Panc1 (cell line): ENCODE measurements at regions not wholly inside any gene's neighbourhood (a gene's known extent, or its start where the extent isn't known, plus 50 kb on each side); places are given as distances from the start of the nearest gene placed in this dataset.

ENCODE experiments used
- ATAC-seq: fragments of 200-7000 bp; cut with Tn5 transposase; 2 replicates; pipeline ENCODE4 v1.9.1; 2020; ENCODE audit warnings: mild to moderate bottlenecking, moderate library complexity
- BruUV-seq: library from RNA; stranded (reverse); fragments of 400-500 nt; replicated peaks from 2 replicates; lab custom pipeline; 2021; lab: Mats Ljungman, UMichigan
- CTCF ChIA-PET: fragments of 300-600 bp; sonication (Branson Sonifier 250); formaldehyde crosslinking; loops from one replicate; lab custom pipeline; 2022; ENCODE audit warnings: antibody characterized with exemption; lab: Charles Lee
- POLR2A ChIA-PET: fragments of 300-600 bp; sonication (Branson Sonifier 250); formaldehyde crosslinking; loops from one replicate; lab custom pipeline; 2022; ENCODE audit warnings: antibody characterized with exemption; lab: Charles Lee
- DNase-seq: peaks from one replicate; pipeline ENCODE4 v3.0.0-alpha.2; 2010; ENCODE audit warnings: low read depth, low spot score
- H3K27ac ChIP-seq: 2 replicates; pipeline ENCODE4 v1.5.1; 2011; ENCODE audit warnings: mild to moderate bottlenecking, low read length, inconsistent platforms
- H3K27me3 ChIP-seq: fragments of 200-500 bp; sonication (Bioruptor generic); 2 replicates; pipeline ENCODE4 v1.6.0; 2014; ENCODE audit warnings: low read length, inconsistent platforms; ENCODE audit not compliant: control insufficient read depth, insufficient read depth
- H3K36me3 ChIP-seq: fragments of 200-500 bp; sonication (Bioruptor generic); 2 replicates; pipeline ENCODE4 v1.5.1; 2014; ENCODE audit warnings: inconsistent platforms, mild to moderate bottlenecking, low read length, moderate library complexity; ENCODE audit not compliant: control insufficient read depth, insufficient read depth
- H3K4me1 ChIP-seq: 2 replicates; pipeline ENCODE4 v1.5.1; 2011; ENCODE audit warnings: inconsistent platforms, mild to moderate bottlenecking, low read length, moderate library complexity; ENCODE audit not compliant: control insufficient read depth, insufficient read depth
- H3K4me3 ChIP-seq, 2 experiments: 2 replicates each; pipeline ENCODE4 v1.5.1; 2011 to 2012; ENCODE audit warnings: low read depth in 2 of 2, low read length in 2 of 2, mild to moderate bottlenecking in 2 of 2, inconsistent platforms in 1 of 2, moderate library complexity in 1 of 2
- H3K9me3 ChIP-seq: fragments of 200-500 bp; sonication (Bioruptor generic); 2 replicates; pipeline ENCODE4 v1.5.1; 2014; ENCODE audit warnings: low read depth, mild to moderate bottlenecking, inconsistent platforms, low read length, moderate library complexity; ENCODE audit not compliant: control insufficient read depth, insufficient read depth
- POLR2AphosphoS5 ChIP-seq: IDR thresholded peaks from 2 replicates; pipeline ENCODE4 v1.6.1; 2012; ENCODE audit warnings: mild to moderate bottlenecking, low read depth, low read length, moderate library complexity
- REST ChIP-seq, 2 experiments: IDR thresholded peaks; 2 replicates each; pipeline ENCODE4 v1.6.1; 2011 to 2012; ENCODE audit warnings: low read depth in 2 of 2, control low read depth in 1 of 2, low read length in 1 of 2, mild to moderate bottlenecking in 1 of 2, moderate library complexity in 1 of 2; ENCODE audit not compliant: insufficient read depth in 1 of 2
- SIN3A ChIP-seq: IDR thresholded peaks from 2 replicates; pipeline ENCODE4 v1.6.1; 2012; ENCODE audit warnings: low read depth, mild to moderate bottlenecking, low read length, moderate library complexity, borderline replicate concordance; ENCODE audit not compliant: insufficient read depth
- TCF7L2 ChIP-seq: IDR thresholded peaks from 2 replicates; pipeline ENCODE4 v1.6.1; 2011; ENCODE audit warnings: mild to moderate bottlenecking, low read depth, low read length, inconsistent platforms
- in situ Hi-C: cut with HindIII; loops from 2 replicates; pipeline ENCODE4 v1.10.0; 2016; ENCODE audit warnings: low sequenced_read_pairs, low pct_unique_long_range_greater_than_20kb
- intact Hi-C: fragments of 100-400 bp; cut with micrococcal nuclease; formaldehyde crosslinking; loops from one replicate; pipeline ENCODE4 v1.10.0; 2022; ENCODE audit not compliant: unreplicated experiment
- TF ChIP-seq, protein P1 (sequence below): fragments of 450-650 bp; IDR thresholded peaks from 2 replicates; pipeline ENCODE4 v1.5.1; 2017; ENCODE audit warnings: mild to moderate bottlenecking

GRCh38 chr10:78875932-78876331 lies 192.8 kb upstream of the ZMIZ1 start:
- no peak for ATAC-seq

GRCh38 chr10:78876449-78876848 lies 192.3 kb upstream of the ZMIZ1 start:
- Histone ChIP-seq H3K36me3 (no peaks in the 10 kb centered on the region), H3K27ac (no peak overlapping the region), H3K4me3 (no peak overlapping the region), H3K27me3 (no peaks in the 10 kb centered on the region), H3K4me1 (no peaks in the 10 kb centered on the region), H3K9me3 (peaks cover 11% of the 10 kb centered on the region; the same call in 1 of the 2 replicates)
- ChIA-PET POLR2A (no interaction called here), CTCF (no interaction called here)
- no TSS peak for BruUV-seq
- no peak for TF ChIP-seq TCF7L2
- TF ChIP-seq SIN3A: no peak
- TF ChIP-seq REST (IDR thresholded peaks at IDR 0.05; ENCODE audit: insufficient read depth in 1 of 2, low read depth in 2 of 2, low read length in 1 of 2): no peak
- TF ChIP-seq, protein P1, sequence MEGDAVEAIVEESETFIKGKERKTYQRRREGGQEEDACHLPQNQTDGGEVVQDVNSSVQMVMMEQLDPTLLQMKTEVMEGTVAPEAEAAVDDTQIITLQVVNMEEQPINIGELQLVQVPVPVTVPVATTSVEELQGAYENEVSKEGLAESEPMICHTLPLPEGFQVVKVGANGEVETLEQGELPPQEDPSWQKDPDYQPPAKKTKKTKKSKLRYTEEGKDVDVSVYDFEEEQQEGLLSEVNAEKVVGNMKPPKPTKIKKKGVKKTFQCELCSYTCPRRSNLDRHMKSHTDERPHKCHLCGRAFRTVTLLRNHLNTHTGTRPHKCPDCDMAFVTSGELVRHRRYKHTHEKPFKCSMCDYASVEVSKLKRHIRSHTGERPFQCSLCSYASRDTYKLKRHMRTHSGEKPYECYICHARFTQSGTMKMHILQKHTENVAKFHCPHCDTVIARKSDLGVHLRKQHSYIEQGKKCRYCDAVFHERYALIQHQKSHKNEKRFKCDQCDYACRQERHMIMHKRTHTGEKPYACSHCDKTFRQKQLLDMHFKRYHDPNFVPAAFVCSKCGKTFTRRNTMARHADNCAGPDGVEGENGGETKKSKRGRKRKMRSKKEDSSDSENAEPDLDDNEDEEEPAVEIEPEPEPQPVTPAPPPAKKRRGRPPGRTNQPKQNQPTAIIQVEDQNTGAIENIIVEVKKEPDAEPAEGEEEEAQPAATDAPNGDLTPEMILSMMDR: no peak
- TF ChIP-seq POLR2AphosphoS5: no peak
- no peak for DNase-seq
- in situ Hi-C loops (no loop called here), intact Hi-C loops (no loop called here)
- no peak for ATAC-seq

More at GRCh38 chr10:78875932-78876331, 192.8 kb upstream of the ZMIZ1 start:
- H3K4me3 ChIP-seq: no peak overlapping the region
- ChIA-PET CTCF (no interaction called here), POLR2A (no interaction called here)
- in situ Hi-C loops: no loop called here
- TF ChIP-seq, protein P1: no peak
- TF ChIP-seq POLR2AphosphoS5: no peak
- TF ChIP-seq TCF7L2: no peak
- no peak for TF ChIP-seq SIN3A
- no peak for TF ChIP-seq REST (IDR thresholded peaks at IDR 0.05; ENCODE audit: insufficient read depth in 1 of 2, low read depth in 2 of 2, low read length in 1 of 2)
- peaks cover 11% of the 10 kb centered on the region; the same call in 1 of the 2 replicates for H3K9me3 ChIP-seq
- BruUV-seq: no TSS peak
- H3K4me1 ChIP-seq: no peaks in the 10 kb centered on the region
- intact Hi-C loops: no loop called here
- DNase-seq: no peak
- H3K27ac ChIP-seq: no peak overlapping the region
- no peaks in the 10 kb centered on the region for H3K36me3 ChIP-seq
- no peaks in the 10 kb centered on the region for H3K27me3 ChIP-seq
